ENCODE measurements at regions not wholly inside any gene's neighbourhood (a gene's known extent, or its start where the extent isn't known, plus 50 kb on each side); places are given as distances from the start of the nearest gene placed in this dataset.

GRCh38 chr5:148910216-148910615, 83.8 kb downstream of the ADRB2 start (continued):
- TF ChIP-seq, protein P1, sequence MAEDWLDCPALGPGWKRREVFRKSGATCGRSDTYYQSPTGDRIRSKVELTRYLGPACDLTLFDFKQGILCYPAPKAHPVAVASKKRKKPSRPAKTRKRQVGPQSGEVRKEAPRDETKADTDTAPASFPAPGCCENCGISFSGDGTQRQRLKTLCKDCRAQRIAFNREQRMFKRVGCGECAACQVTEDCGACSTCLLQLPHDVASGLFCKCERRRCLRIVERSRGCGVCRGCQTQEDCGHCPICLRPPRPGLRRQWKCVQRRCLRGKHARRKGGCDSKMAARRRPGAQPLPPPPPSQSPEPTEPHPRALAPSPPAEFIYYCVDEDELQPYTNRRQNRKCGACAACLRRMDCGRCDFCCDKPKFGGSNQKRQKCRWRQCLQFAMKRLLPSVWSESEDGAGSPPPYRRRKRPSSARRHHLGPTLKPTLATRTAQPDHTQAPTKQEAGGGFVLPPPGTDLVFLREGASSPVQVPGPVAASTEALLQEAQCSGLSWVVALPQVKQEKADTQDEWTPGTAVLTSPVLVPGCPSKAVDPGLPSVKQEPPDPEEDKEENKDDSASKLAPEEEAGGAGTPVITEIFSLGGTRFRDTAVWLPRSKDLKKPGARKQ (CRISPR knock-in tag; IDR thresholded peaks at IDR 0.05): no peak
- TF ChIP-seq, protein P2, sequence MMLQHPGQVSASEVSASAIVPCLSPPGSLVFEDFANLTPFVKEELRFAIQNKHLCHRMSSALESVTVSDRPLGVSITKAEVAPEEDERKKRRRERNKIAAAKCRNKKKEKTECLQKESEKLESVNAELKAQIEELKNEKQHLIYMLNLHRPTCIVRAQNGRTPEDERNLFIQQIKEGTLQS (IDR thresholded peaks at IDR 0.05): no peak
- TF ChIP-seq, protein P2 (CRISPR knock-in tag; conservative IDR thresholded peaks at IDR 0.05): no peak
- TF ChIP-seq ZNF551 (CRISPR knock-in tag; IDR thresholded peaks at IDR 0.05) (no peak), HNRNPK (IDR thresholded peaks at IDR 0.05; ENCODE audit: low read depth, low read length, poor library complexity, severe bottlenecking) (no peak), COPS2 (conservative IDR thresholded peaks at IDR 0.05) (no peak)

DNA sequence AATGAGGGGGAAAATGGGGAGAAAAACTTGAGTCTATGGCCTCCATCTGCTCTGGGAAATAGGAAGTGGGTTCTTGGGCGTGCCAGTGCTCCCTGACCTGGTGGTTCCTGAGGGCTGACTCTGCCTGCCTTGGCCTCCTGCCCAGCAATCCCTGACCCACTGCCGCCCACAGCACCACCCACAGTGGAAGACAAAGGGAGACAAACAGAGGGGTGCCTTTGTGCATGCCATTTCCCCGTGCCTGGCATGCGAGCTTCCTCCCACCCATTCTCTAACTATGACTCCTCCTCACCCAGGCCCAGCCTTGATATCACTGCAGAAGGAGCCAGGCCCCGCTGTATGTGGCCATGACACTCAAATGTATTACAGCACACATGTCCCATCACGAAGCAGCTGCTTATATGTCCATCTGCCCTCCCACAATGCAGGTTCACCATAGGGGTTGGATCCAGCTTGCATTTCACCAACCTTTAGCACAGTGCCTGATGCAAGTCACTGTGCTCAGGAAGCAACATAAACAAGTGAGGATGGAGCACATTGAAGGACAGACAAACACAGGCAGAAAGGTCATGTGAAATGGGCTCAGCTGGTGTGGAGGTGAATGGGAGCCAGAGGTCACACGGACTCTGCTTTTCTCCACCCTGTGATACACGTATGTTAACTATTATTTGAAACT, 84.4 kb downstream of the ADRB2 start:
- DNase-seq (ENCODE audit: extremely low read depth in 1 of 4, low spot score in 3 of 4): no peak
- Histone ChIP-seq H3K4me1 (replicated peaks in 1 of 2; ENCODE audit: control insufficient read depth in 2 of 2, insufficient read depth in 2 of 2, low read length in 2 of 2) (peaks cover 0 to 6% of the 10 kb centered on the region in 2 experiments; a peak in 2 of 5 replicates), H3K36me3 (ENCODE audit: control insufficient read depth, insufficient read depth, low read length) (no peaks in the 10 kb centered on the region), H2AFZ (ENCODE audit: low read depth, low read length) (no peak overlapping the region), H3K4me3 (no peak overlapping the region), H3K4me2 (ENCODE audit: insufficient read depth, low read length) (no peak overlapping the region), H3K9me1 (ENCODE audit: control insufficient read depth, insufficient read depth, low read length) (no peaks in the 10 kb centered on the region), H3K9ac (ENCODE audit: insufficient read depth in 1 of 2, low read depth in 2 of 2, low read length in 2 of 2) (no peak overlapping the region), H3K27me3 (ENCODE audit: control insufficient read depth in 2 of 2, insufficient read depth in 2 of 2, low read length in 2 of 2) (peaks cover 8 to 11% of the 10 kb centered on the region in 2 experiments; a peak in 1 of 5 replicates), H3K79me2 (ENCODE audit: control insufficient read depth, insufficient read depth, low read length) (no peaks in the 10 kb centered on the region), H4K20me1 (replicated peaks; ENCODE audit: control insufficient read depth, insufficient read depth, low read length) (no peaks in the 10 kb centered on the region), H3K9me3 (replicated peaks; ENCODE audit: control insufficient read depth, insufficient read depth, low read depth, low read length) (no peaks in the 10 kb centered on the region), H3K27ac (ENCODE audit: extremely low read depth, low read depth, low read length) (no peak overlapping the region)
- POLR2A ChIA-PET: interaction anchor here (0.6 kb wide), 1 partner anchor 11 kb away, joined by 3 read pairs; no protein-coding TSS in a partner anchor
- no peak for ATAC-seq
- in situ Hi-C loops (cut with MboI) (no loop called here), intact Hi-C loops (cut with micrococcal nuclease) (loop anchor here (10.0 kb wide), 1 partner anchor 84 kb away; no protein-coding TSS in a partner anchor)
- 2% methylated on average over 8 of the region's 8 CpGs for WGBS (ENCODE audit: insufficient coverage, low coverage, missing lambda C conversion rate)
- BruUV-seq (replicated peaks): no TSS peak
- FAIRE-seq: no peak
- peak; percentile 81; the same call in 1 of the 2 replicates for TF ChIP-seq ESRRA (IDR thresholded peaks at IDR 0.05; ENCODE audit: borderline replicate concordance, low read depth)
- no peak for TF ChIP-seq POLR3G (IDR thresholded peaks at IDR 0.05; ENCODE audit: extremely low read depth, insufficient read length, insufficient replicate concordance)
- CTCF ChIA-PET (ENCODE audit: low intra/inter-chr PET ratio): no interaction called here
